ENCODE measurements at regions not wholly inside any gene's neighbourhood (a gene's known extent, or its start where the extent isn't known, plus 50 kb on each side); places are given as distances from the start of the nearest gene placed in this dataset.

DNA sequence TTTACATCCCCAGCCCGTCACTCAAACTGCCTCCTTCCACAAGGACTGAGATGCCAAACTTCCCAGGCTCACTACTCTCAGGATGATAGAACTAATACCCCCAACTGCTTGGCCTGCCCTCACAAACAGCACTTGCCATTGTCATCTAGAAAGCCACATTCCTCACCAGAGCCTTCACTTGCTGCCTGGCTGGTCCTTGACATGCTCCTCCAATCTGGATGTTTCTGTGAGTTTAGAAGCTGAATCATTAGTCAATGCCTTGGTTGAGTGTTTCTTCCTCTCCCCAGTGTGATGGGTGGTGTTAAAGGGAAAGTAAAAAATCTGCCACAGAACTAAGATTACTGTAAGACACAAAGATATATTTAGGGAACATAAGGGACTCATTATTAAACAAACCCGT, 52.5 kb downstream of the MARCHF4 start:
- TF ChIP-seq, protein P1, sequence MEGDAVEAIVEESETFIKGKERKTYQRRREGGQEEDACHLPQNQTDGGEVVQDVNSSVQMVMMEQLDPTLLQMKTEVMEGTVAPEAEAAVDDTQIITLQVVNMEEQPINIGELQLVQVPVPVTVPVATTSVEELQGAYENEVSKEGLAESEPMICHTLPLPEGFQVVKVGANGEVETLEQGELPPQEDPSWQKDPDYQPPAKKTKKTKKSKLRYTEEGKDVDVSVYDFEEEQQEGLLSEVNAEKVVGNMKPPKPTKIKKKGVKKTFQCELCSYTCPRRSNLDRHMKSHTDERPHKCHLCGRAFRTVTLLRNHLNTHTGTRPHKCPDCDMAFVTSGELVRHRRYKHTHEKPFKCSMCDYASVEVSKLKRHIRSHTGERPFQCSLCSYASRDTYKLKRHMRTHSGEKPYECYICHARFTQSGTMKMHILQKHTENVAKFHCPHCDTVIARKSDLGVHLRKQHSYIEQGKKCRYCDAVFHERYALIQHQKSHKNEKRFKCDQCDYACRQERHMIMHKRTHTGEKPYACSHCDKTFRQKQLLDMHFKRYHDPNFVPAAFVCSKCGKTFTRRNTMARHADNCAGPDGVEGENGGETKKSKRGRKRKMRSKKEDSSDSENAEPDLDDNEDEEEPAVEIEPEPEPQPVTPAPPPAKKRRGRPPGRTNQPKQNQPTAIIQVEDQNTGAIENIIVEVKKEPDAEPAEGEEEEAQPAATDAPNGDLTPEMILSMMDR (tag by site-specific recombination; IDR thresholded peaks at IDR 0.05), result no peak
- TF ChIP-seq ZNF239 (tag by site-specific recombination; IDR thresholded peaks at IDR 0.05) (no peak), ZNF121 (tag by site-specific recombination; IDR thresholded peaks at IDR 0.05) (no peak), YY1 (tag by site-specific recombination; IDR thresholded peaks at IDR 0.05) (no peak), ZEB2 (tag by site-specific recombination; IDR thresholded peaks at IDR 0.05) (no peak), MZF1 (tag by site-specific recombination; IDR thresholded peaks at IDR 0.05; ENCODE audit: borderline replicate concordance) (no peak), TCF7L2 (IDR thresholded peaks at IDR 0.05; ENCODE audit: borderline replicate concordance, low read depth, low read length) (no peak), ZNF19 (tag by site-specific recombination; IDR thresholded peaks at IDR 0.05; ENCODE audit: low read depth) (no peak), ZNF426 (tag by site-specific recombination; IDR thresholded peaks at IDR 0.05) (no peak)
- TF ChIP-seq, protein P2, sequence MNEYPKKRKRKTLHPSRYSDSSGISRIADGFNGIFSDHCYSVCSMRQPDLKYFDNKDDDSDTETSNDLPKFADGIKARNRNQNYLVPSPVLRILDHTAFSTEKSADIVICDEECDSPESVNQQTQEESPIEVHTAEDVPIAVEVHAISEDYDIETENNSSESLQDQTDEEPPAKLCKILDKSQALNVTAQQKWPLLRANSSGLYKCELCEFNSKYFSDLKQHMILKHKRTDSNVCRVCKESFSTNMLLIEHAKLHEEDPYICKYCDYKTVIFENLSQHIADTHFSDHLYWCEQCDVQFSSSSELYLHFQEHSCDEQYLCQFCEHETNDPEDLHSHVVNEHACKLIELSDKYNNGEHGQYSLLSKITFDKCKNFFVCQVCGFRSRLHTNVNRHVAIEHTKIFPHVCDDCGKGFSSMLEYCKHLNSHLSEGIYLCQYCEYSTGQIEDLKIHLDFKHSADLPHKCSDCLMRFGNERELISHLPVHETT (tag by site-specific recombination; IDR thresholded peaks at IDR 0.05), result no peak
